Keratinocyte (primary cell): ENCODE measurements at regions not wholly inside any gene's neighbourhood (a gene's known extent, or its start where the extent isn't known, plus 50 kb on each side); places are given as distances from the start of the nearest gene placed in this dataset.

ENCODE experiments used
- CTCF ChIP-seq, 3 experiments: IDR thresholded peaks in 1 of 3; conservative IDR thresholded peaks in 1 of 3; optimal IDR thresholded peaks in 1 of 3; 2 replicates in 2 of 3; 3 replicates in 1 of 3; pipeline versions ENCODE3 to v1.5.1; 2011; ENCODE audit warnings: low read length in 3 of 3, mild to moderate bottlenecking in 3 of 3, moderate library complexity in 2 of 3, control low read depth in 1 of 3, inconsistent platforms in 1 of 3; ENCODE audit not compliant: insufficient read depth in 2 of 3; ENCODE audit errors: extremely low read depth in 1 of 3
- EZH2 ChIP-seq: IDR thresholded peaks from one replicate; pipeline ENCODE4 v1.6.1; 2012; ENCODE audit warnings: inconsistent platforms, mild to moderate bottlenecking, low read length, moderate library complexity

- TF ChIP-seq CTCF (optimal IDR thresholded peaks at IDR 0.05 in 1 of 3, IDR thresholded peaks at IDR 0.05 in 1 of 3, conservative IDR thresholded peaks at IDR 0.05 in 1 of 3; ENCODE audit: extremely low read depth in 1 of 3, insufficient read depth in 2 of 3, low read length in 3 of 3) (no peak), EZH2 (no peak)
Measured at GRCh38 chr2:16081316-16082200, 141.2 kb downstream of the MYCN start.
